ENCODE measurements at regions not wholly inside any gene's neighbourhood (a gene's known extent, or its start where the extent isn't known, plus 50 kb on each side); places are given as distances from the start of the nearest gene placed in this dataset.

DNA sequence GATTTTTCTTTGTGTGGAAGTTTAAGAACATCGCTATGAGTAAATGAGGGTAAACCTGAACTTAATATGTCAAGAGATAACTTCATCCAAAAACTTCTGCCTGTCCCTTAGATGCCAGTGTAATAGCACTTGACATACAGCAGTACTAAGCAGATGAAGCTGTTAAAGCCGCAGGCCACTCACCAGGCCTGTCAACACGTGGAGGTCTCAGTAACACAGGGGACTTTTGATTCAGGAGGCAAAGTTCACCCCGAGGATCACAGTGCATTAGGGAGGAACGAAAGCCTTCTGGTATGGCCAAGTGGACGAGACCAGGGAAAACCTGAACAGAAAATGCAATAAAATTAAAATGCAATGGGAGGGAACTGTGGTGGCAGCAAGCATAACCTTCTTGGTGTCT lies 235.7 kb downstream of the CHD9NB start:
- Histone ChIP-seq H3K27me3 (replicated peaks; ENCODE audit: insufficient read depth) (no peaks in the 10 kb centered on the region), H3K4me3 (no peak overlapping the region), H3K4me1 (replicated peaks) (no peaks in the 10 kb centered on the region), H3K36me3 (no peaks in the 10 kb centered on the region), H3K9me3 (no peaks in the 10 kb centered on the region), H3K27ac (no peak overlapping the region)
- no peak for DNase-seq (ENCODE audit: low spot score)
- TF ChIP-seq POLR2AphosphoS5 (IDR thresholded peaks at IDR 0.05) (no peak), POLR2A (IDR thresholded peaks at IDR 0.05) (no peak)
- TF ChIP-seq, protein P1, sequence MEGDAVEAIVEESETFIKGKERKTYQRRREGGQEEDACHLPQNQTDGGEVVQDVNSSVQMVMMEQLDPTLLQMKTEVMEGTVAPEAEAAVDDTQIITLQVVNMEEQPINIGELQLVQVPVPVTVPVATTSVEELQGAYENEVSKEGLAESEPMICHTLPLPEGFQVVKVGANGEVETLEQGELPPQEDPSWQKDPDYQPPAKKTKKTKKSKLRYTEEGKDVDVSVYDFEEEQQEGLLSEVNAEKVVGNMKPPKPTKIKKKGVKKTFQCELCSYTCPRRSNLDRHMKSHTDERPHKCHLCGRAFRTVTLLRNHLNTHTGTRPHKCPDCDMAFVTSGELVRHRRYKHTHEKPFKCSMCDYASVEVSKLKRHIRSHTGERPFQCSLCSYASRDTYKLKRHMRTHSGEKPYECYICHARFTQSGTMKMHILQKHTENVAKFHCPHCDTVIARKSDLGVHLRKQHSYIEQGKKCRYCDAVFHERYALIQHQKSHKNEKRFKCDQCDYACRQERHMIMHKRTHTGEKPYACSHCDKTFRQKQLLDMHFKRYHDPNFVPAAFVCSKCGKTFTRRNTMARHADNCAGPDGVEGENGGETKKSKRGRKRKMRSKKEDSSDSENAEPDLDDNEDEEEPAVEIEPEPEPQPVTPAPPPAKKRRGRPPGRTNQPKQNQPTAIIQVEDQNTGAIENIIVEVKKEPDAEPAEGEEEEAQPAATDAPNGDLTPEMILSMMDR (IDR thresholded peaks at IDR 0.05), result no peak
- intact Hi-C loops (cut with DNase I), result no loop called here
- WGBS, result 72% methylated on average over 6 of the region's 6 CpGs

DNA sequence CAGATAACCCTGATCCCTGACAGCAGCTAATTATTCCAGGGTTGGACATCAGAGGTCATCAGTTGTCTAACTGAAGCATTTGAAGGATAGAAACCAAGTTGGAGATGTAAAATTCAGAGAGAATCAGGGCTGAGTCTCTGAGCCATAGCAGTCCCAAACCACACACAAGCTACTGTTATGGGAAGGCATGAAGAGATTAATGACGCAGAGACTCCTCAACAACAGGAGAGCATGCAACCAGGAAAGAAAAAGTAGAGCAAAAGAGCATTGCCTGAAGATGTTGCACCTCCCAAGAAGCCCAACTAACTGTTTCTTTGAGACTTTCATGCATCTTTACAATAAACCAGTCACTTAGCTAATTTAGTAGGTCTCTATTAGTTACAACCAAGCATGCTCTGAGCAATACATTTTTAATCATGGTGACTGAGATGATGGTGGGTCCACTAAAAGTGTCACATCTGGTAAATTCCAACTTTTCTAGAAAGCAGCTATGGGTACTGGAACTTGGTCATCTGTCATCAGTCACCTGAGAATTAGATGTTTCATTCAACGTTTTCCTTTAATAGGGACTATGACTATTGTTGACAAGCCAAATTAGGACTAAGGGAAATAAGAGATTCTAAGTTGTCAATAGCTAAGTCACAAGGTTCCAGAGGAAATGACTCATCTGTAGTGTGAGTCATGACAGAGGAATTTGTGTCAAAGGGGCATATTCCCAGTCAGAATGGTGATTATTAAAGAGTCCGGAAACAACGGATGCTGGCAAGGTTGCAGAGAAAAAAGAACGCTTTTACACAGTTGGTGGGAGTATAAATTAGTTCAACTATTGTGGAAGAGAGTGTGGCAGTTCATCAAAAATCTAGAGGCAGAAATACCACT lies 239.8 kb downstream of the CHD9NB start:
- no peak for DNase-seq (ENCODE audit: low spot score)
- Histone ChIP-seq H3K4me1 (replicated peaks) (no peaks in the 10 kb centered on the region), H3K4me3 (no peak overlapping the region), H3K36me3 (no peaks in the 10 kb centered on the region), H3K9me3 (no peaks in the 10 kb centered on the region), H3K27me3 (replicated peaks; ENCODE audit: insufficient read depth) (no peaks in the 10 kb centered on the region), H3K27ac (no peak overlapping the region)
- WGBS, result 80% methylated on average over 5 of the region's 5 CpGs
- TF ChIP-seq POLR2AphosphoS5 (IDR thresholded peaks at IDR 0.05), result no peak
- TF ChIP-seq, protein P1 (IDR thresholded peaks at IDR 0.05), result no peak
- TF ChIP-seq POLR2A (IDR thresholded peaks at IDR 0.05), result no peak
- intact Hi-C loops (cut with DNase I), result no loop called here

- Histone ChIP-seq H3K4me3 (no peak overlapping the region), H3K4me1 (replicated peaks) (no peaks in the 10 kb centered on the region), H3K27ac (no peak overlapping the region), H3K36me3 (no peaks in the 10 kb centered on the region), H3K9me3 (no peaks in the 10 kb centered on the region), H3K27me3 (replicated peaks; ENCODE audit: insufficient read depth) (no peaks in the 10 kb centered on the region)
- 81% methylated on average over 3 of the region's 3 CpGs for WGBS
- DNase-seq (ENCODE audit: low spot score), result no peak
- intact Hi-C loops (cut with DNase I), result no loop called here
- TF ChIP-seq POLR2AphosphoS5 (IDR thresholded peaks at IDR 0.05), result no peak
- TF ChIP-seq, protein P1 (IDR thresholded peaks at IDR 0.05), result no peak
- TF ChIP-seq POLR2A (IDR thresholded peaks at IDR 0.05), result no peak
Observed at GRCh38 chr16:52805559-52806168, 247.0 kb downstream of the CHD9NB start.

- intact Hi-C loops (cut with DNase I), result no loop called here
Observed at GRCh38 chr16:52800432-52800831, 252.3 kb downstream of the CHD9NB start.

More at GRCh38 chr16:52800432-52800831, 252.3 kb downstream of the CHD9NB start:
- no peak for DNase-seq (ENCODE audit: low spot score)
- Histone ChIP-seq H3K27ac (no peak overlapping the region), H3K36me3 (no peaks in the 10 kb centered on the region), H3K27me3 (replicated peaks; ENCODE audit: insufficient read depth) (no peaks in the 10 kb centered on the region), H3K4me1 (replicated peaks) (no peaks in the 10 kb centered on the region), H3K4me3 (no peak overlapping the region), H3K9me3 (no peaks in the 10 kb centered on the region)
- 80% methylated on average over 4 of the region's 4 CpGs for WGBS
- TF ChIP-seq POLR2A (IDR thresholded peaks at IDR 0.05) (no peak), POLR2AphosphoS5 (IDR thresholded peaks at IDR 0.05) (no peak)
- TF ChIP-seq, protein P1 (IDR thresholded peaks at IDR 0.05), result no peak
